Sigmoid colon (tissue), 3 donors: ENCODE measurements at regions not wholly inside any gene's neighbourhood (a gene's known extent, or its start where the extent isn't known, plus 50 kb on each side); places are given as distances from the start of the nearest gene placed in this dataset.

Experiments
- POLR2A ChIP-seq, 2 donors: fragments of 450-650 bp; IDR thresholded peaks; one replicate each; pipeline ENCODE4 v1.6.1; 2016; ENCODE audit warnings: antibody characterized with exemption in 2 of 2, mild to moderate bottlenecking in 2 of 2, moderate library complexity in 2 of 2
- TF ChIP-seq, protein P1 (sequence below), 4 experiments: fragments of 450-650 bp in 3 of 4; fragments of 200-600 bp in 1 of 4; IDR thresholded peaks; one replicate each; pipeline ENCODE4 v1.5.1; 2016 to 2019; ENCODE audit warnings: antibody characterized with exemption in 4 of 4, mild to moderate bottlenecking in 3 of 4, moderate library complexity in 2 of 4

GRCh38 chr20:55793986-55794385, 211.3 kb downstream of the CBLN4 start:
- TF ChIP-seq, protein P1, sequence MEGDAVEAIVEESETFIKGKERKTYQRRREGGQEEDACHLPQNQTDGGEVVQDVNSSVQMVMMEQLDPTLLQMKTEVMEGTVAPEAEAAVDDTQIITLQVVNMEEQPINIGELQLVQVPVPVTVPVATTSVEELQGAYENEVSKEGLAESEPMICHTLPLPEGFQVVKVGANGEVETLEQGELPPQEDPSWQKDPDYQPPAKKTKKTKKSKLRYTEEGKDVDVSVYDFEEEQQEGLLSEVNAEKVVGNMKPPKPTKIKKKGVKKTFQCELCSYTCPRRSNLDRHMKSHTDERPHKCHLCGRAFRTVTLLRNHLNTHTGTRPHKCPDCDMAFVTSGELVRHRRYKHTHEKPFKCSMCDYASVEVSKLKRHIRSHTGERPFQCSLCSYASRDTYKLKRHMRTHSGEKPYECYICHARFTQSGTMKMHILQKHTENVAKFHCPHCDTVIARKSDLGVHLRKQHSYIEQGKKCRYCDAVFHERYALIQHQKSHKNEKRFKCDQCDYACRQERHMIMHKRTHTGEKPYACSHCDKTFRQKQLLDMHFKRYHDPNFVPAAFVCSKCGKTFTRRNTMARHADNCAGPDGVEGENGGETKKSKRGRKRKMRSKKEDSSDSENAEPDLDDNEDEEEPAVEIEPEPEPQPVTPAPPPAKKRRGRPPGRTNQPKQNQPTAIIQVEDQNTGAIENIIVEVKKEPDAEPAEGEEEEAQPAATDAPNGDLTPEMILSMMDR (IDR thresholded peaks at IDR 0.05) = no peak
- no peak for TF ChIP-seq POLR2A (IDR thresholded peaks at IDR 0.05)
